Liver (tissue), 8 donors: ENCODE measurements at regions not wholly inside any gene's neighbourhood (a gene's known extent, or its start where the extent isn't known, plus 50 kb on each side); places are given as distances from the start of the nearest gene placed in this dataset.

Experiments
- DNase-seq: peaks from one replicate; pipeline ENCODE4 v3.0.0-alpha.2; 2017; ENCODE audit warnings: low spot score
- H3K27ac ChIP-seq, 2 donors: one replicate each; pipeline ENCODE4 v1.7.0; 2013; ENCODE audit warnings: inconsistent platforms in 2 of 2, low read length in 2 of 2, control low read depth in 1 of 2, low read depth in 1 of 2, mild to moderate bottlenecking in 1 of 2
- H3K27me3 ChIP-seq, 4 donors: one replicate each; pipeline versions ENCODE4 v1.6.1 to v1.7.0; 2013; ENCODE audit warnings: low read length in 3 of 4, inconsistent platforms in 1 of 4, mild to moderate bottlenecking in 1 of 4, moderate library complexity in 1 of 4; ENCODE audit not compliant: control insufficient read depth in 4 of 4, insufficient read depth in 4 of 4
- H3K36me3 ChIP-seq, 4 donors: one replicate each; pipeline versions ENCODE4 v1.6.1 to v1.7.0; 2013; ENCODE audit warnings: low read length in 3 of 4, mild to moderate bottlenecking in 3 of 4, low read depth in 1 of 4, moderate library complexity in 1 of 4; ENCODE audit not compliant: control insufficient read depth in 4 of 4, insufficient read depth in 3 of 4
- H3K4me1 ChIP-seq, 4 donors: one replicate each; pipeline versions ENCODE4 v1.6.1 to v1.7.0; 2013; ENCODE audit warnings: low read length in 3 of 4, mild to moderate bottlenecking in 3 of 4, moderate library complexity in 1 of 4; ENCODE audit not compliant: control insufficient read depth in 4 of 4, insufficient read depth in 4 of 4
- H3K4me3 ChIP-seq, 3 donors: one replicate each; pipeline versions ENCODE4 v1.6.1 to v1.7.0; 2013; ENCODE audit warnings: low read length in 3 of 3, control low read depth in 1 of 3, low read depth in 1 of 3, mild to moderate bottlenecking in 1 of 3
- H3K9ac ChIP-seq, 2 donors: one replicate each; pipeline ENCODE4 v1.7.0; 2013; ENCODE audit warnings: low read length in 2 of 2, mild to moderate bottlenecking in 2 of 2, moderate library complexity in 2 of 2, control low read depth in 1 of 2, low read depth in 1 of 2
- H3K9me3 ChIP-seq, 4 donors: one replicate each; pipeline versions ENCODE4 v1.6.1 to v1.7.0; 2013; ENCODE audit warnings: low read length in 3 of 4; ENCODE audit not compliant: control insufficient read depth in 4 of 4
- ATF3 ChIP-seq: IDR thresholded peaks from 2 replicates; pipeline ENCODE4 v1.6.1; 2016; ENCODE audit warnings: antibody characterized with exemption
- EGR1 ChIP-seq, 2 donors: IDR thresholded peaks; 2 replicates each; pipeline ENCODE4 v1.6.1; 2016 to 2018; ENCODE audit warnings: antibody characterized with exemption in 2 of 2, low read depth in 2 of 2
- FOXA1 ChIP-seq: IDR thresholded peaks from 2 replicates; pipeline ENCODE4 v1.6.1; 2016; ENCODE audit warnings: antibody characterized with exemption
- FOXA2 ChIP-seq: IDR thresholded peaks from 2 replicates; pipeline ENCODE4 v1.6.1; 2016; ENCODE audit warnings: antibody characterized with exemption
- GABPA ChIP-seq, 2 donors: IDR thresholded peaks in 1 of 2; conservative IDR thresholded peaks in 1 of 2; 2 replicates each; pipeline ENCODE4 v1.6.1; 2016; ENCODE audit warnings: antibody characterized with exemption in 2 of 2, mild to moderate bottlenecking in 1 of 2, moderate library complexity in 1 of 2
- HNF4A ChIP-seq, 2 donors: conservative IDR thresholded peaks; 2 replicates each; pipeline ENCODE4 v1.6.1; 2016; ENCODE audit warnings: antibody characterized with exemption in 2 of 2, mild to moderate bottlenecking in 2 of 2
- HNF4G ChIP-seq: IDR thresholded peaks from 2 replicates; pipeline ENCODE4 v1.6.1; 2016; ENCODE audit warnings: antibody characterized with exemption
- JUND ChIP-seq, 2 donors: IDR thresholded peaks; 2 replicates each; pipeline ENCODE4 v1.6.1; 2016; ENCODE audit warnings: antibody characterized with exemption in 2 of 2
- NR2F2 ChIP-seq: IDR thresholded peaks from 2 replicates; pipeline ENCODE4 v1.6.1; 2016; ENCODE audit warnings: antibody characterized with exemption
- RAD21 ChIP-seq, 2 donors: IDR thresholded peaks; 2 replicates each; pipeline ENCODE4 v1.6.1; 2016; ENCODE audit warnings: antibody characterized with exemption in 2 of 2, mild to moderate bottlenecking in 2 of 2
- REST ChIP-seq: IDR thresholded peaks from 2 replicates; pipeline ENCODE4 v1.6.1; 2016; ENCODE audit warnings: antibody characterized with exemption, mild to moderate bottlenecking
- RXRA ChIP-seq, 2 donors: IDR thresholded peaks; 2 replicates each; pipeline ENCODE4 v1.6.1; 2017 to 2018; ENCODE audit warnings: antibody characterized with exemption in 2 of 2, mild to moderate bottlenecking in 1 of 2
- SP1 ChIP-seq: IDR thresholded peaks from 2 replicates; pipeline ENCODE4 v1.6.1; 2018; ENCODE audit warnings: antibody characterized with exemption, mild to moderate bottlenecking
- TAF1 ChIP-seq: conservative IDR thresholded peaks from 2 replicates; pipeline ENCODE4 v1.6.1; 2016; ENCODE audit warnings: antibody characterized with exemption, mild to moderate bottlenecking
- YY1 ChIP-seq: IDR thresholded peaks from 2 replicates; pipeline ENCODE4 v1.6.1; 2016; ENCODE audit warnings: antibody characterized with exemption, mild to moderate bottlenecking
- ZBTB33 ChIP-seq: IDR thresholded peaks from 2 replicates; pipeline ENCODE4 v1.6.1; 2016; ENCODE audit warnings: antibody characterized with exemption
- WGBS: extraction: QIAGEN DNeasy Blood & Tissue Kit; methylation state at CpG from one replicate; pipeline ENCODE4 v1.1.7; 2013; 5-methylcytosine and 5-hydroxymethylcytosine counted together
- TF ChIP-seq, protein P1 (sequence below): fragments of 150-350 bp; IDR thresholded peaks from 2 replicates; pipeline ENCODE4 v1.5.1; 2017; ENCODE audit warnings: improper control_type of control experiment, low read depth, low read length; ENCODE audit not compliant: missing input control
- TF ChIP-seq, protein P2 (sequence below): IDR thresholded peaks from 2 replicates; pipeline ENCODE4 v1.6.1; 2016; ENCODE audit warnings: antibody characterized with exemption
- donor health status: healthy.
- donor health status: healthy.
- donor health status: healthy.
- donor health status: healthy.
- donor health status: healthy.

- Histone ChIP-seq H3K36me3 (no peaks in the 10 kb centered on the region), H3K4me3 (no peak overlapping the region), H3K9me3 (no peaks in the 10 kb centered on the region), H3K9ac (no peak overlapping the region), H3K27me3 (peaks cover 0 to 2% (median under 1%) of the 10 kb centered on the region in 4 donors), H3K27ac (no peak overlapping the region), H3K4me1 (no peaks in the 10 kb centered on the region)
- WGBS: 64% methylated on average over 6 of the region's 6 CpGs
- TF ChIP-seq HNF4G: no peak
- no peak for TF ChIP-seq SP1
- TF ChIP-seq TAF1: no peak
- no peak for TF ChIP-seq YY1
- TF ChIP-seq JUND (IDR thresholded peaks at IDR 0.05): no peak
- no peak for TF ChIP-seq NR2F2
- no peak for TF ChIP-seq FOXA1
- no peak for TF ChIP-seq GABPA (IDR thresholded peaks at IDR 0.05 in 1 of 2, conservative IDR thresholded peaks at IDR 0.05 in 1 of 2)
- TF ChIP-seq ZBTB33: no peak
- TF ChIP-seq, protein P1, sequence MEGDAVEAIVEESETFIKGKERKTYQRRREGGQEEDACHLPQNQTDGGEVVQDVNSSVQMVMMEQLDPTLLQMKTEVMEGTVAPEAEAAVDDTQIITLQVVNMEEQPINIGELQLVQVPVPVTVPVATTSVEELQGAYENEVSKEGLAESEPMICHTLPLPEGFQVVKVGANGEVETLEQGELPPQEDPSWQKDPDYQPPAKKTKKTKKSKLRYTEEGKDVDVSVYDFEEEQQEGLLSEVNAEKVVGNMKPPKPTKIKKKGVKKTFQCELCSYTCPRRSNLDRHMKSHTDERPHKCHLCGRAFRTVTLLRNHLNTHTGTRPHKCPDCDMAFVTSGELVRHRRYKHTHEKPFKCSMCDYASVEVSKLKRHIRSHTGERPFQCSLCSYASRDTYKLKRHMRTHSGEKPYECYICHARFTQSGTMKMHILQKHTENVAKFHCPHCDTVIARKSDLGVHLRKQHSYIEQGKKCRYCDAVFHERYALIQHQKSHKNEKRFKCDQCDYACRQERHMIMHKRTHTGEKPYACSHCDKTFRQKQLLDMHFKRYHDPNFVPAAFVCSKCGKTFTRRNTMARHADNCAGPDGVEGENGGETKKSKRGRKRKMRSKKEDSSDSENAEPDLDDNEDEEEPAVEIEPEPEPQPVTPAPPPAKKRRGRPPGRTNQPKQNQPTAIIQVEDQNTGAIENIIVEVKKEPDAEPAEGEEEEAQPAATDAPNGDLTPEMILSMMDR: no peak
- no peak for TF ChIP-seq RAD21 (IDR thresholded peaks at IDR 0.05)
- TF ChIP-seq RXRA (IDR thresholded peaks at IDR 0.05): no peak
- TF ChIP-seq ATF3: no peak
- no peak for TF ChIP-seq HNF4A (conservative IDR thresholded peaks at IDR 0.05)
- no peak for TF ChIP-seq REST
- TF ChIP-seq, protein P2, sequence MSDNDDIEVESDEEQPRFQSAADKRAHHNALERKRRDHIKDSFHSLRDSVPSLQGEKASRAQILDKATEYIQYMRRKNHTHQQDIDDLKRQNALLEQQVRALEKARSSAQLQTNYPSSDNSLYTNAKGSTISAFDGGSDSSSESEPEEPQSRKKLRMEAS: no peak
- TF ChIP-seq EGR1 (IDR thresholded peaks at IDR 0.05; ENCODE audit: low read depth in 2 of 2): no peak
- no peak for TF ChIP-seq FOXA2
- no peak for DNase-seq
Observed at GRCh38 chr16:86157616-86158247, 258.8 kb downstream of the IRF8 start.
